Ascending aorta (tissue), 2 donors: ENCODE measurements at regions not wholly inside any gene's neighbourhood (a gene's known extent, or its start where the extent isn't known, plus 50 kb on each side); places are given as distances from the start of the nearest gene placed in this dataset.

Experiments
- DNase-seq, 2 donors: peaks; one replicate each; pipeline ENCODE4 v3.0.0-alpha.2; 2019; ENCODE audit warnings: low spot score in 2 of 2
- H3K27ac ChIP-seq, 2 donors: fragments of 200-600 bp; sonication (generic); one replicate each; pipeline ENCODE4 v1.5.1; 2016 to 2017; ENCODE audit warnings: mild to moderate bottlenecking in 1 of 2
- H3K27me3 ChIP-seq: fragments of 200-600 bp; sonication (generic); one replicate; pipeline ENCODE4 v1.5.1; 2017
- H3K36me3 ChIP-seq, 2 donors: fragments of 200-600 bp; sonication (generic); one replicate each; pipeline ENCODE4 v1.5.1; 2016
- H3K4me1 ChIP-seq, 2 donors: fragments of 200-600 bp; sonication (generic); one replicate each; pipeline ENCODE4 v1.5.1; 2016 to 2017; ENCODE audit warnings: mild to moderate bottlenecking in 1 of 2
- H3K4me3 ChIP-seq, 2 donors: fragments of 200-600 bp; sonication (generic); one replicate each; pipeline ENCODE4 v1.5.1; 2016 to 2017; ENCODE audit warnings: mild to moderate bottlenecking in 1 of 2
- H3K9me3 ChIP-seq, 2 donors: fragments of 200-600 bp; sonication (generic); one replicate each; pipeline ENCODE4 v1.5.1; 2016
- intact Hi-C: fragments of 100-400 bp; cut with DNase I; formaldehyde crosslinking; loops from one replicate; pipeline ENCODE4 v1.15.1; 2023
- TF ChIP-seq, protein P1 (sequence below), 3 experiments: fragments of 200-600 bp in 2 of 3; fragments of 450-650 bp in 1 of 3; sonication (generic) in 2 of 3; IDR thresholded peaks; one replicate each; pipeline ENCODE4 v1.5.1; 2016 to 2019; ENCODE audit warnings: antibody characterized with exemption in 3 of 3, mild to moderate bottlenecking in 1 of 3, moderate library complexity in 1 of 3

DNA sequence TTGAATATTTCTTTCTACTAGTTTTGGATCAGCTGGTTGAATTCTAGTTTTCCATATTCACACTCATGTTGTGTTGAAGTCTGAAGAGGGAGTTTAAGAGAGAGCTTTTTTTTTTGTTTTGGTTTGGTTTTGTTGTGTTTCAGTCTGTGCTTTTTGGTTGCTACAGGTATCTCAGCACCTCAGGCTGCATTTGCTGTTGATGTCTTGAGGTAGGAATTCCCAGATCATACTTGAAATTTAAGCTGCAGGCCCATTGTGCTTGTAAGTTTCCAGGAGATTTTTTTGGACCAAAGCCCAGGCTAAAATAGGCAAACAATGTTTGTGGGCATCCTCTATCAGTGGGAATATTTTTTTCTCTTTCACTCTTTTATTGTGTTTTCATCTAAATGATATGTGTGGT, 190.2 kb upstream of the AGA start:
- Histone ChIP-seq H3K4me1 (no peaks in the 10 kb centered on the region), H3K9me3 (no peaks in the 10 kb centered on the region), H3K27me3 (no peaks in the 10 kb centered on the region), H3K4me3 (no peak overlapping the region), H3K36me3 (no peaks in the 10 kb centered on the region), H3K27ac (no peak overlapping the region)
- TF ChIP-seq, protein P1, sequence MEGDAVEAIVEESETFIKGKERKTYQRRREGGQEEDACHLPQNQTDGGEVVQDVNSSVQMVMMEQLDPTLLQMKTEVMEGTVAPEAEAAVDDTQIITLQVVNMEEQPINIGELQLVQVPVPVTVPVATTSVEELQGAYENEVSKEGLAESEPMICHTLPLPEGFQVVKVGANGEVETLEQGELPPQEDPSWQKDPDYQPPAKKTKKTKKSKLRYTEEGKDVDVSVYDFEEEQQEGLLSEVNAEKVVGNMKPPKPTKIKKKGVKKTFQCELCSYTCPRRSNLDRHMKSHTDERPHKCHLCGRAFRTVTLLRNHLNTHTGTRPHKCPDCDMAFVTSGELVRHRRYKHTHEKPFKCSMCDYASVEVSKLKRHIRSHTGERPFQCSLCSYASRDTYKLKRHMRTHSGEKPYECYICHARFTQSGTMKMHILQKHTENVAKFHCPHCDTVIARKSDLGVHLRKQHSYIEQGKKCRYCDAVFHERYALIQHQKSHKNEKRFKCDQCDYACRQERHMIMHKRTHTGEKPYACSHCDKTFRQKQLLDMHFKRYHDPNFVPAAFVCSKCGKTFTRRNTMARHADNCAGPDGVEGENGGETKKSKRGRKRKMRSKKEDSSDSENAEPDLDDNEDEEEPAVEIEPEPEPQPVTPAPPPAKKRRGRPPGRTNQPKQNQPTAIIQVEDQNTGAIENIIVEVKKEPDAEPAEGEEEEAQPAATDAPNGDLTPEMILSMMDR (IDR thresholded peaks at IDR 0.05): no peak
- intact Hi-C loops: no loop called here
- no peak for DNase-seq

DNA sequence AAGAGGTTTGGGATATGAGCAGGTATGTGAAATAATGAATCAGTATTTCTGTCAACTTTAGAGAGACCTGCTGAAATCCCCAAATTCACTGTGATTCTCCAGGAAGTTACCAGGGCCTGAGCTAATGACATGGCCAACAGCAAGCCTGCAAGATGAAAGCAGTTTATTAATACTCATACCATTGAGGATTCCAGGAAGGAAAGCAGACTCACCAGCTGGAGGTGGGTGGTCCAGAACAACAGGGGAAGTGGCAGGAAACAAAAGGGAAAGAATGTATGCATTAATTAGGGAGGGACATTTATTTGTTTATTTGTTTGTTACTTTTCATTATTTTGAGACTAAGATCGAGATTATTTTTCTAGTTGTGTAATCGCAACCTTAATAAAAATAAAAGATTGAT, 196.6 kb upstream of the AGA start:
- H3K27me3 ChIP-seq: no peaks in the 10 kb centered on the region
- TF ChIP-seq, protein P1 (IDR thresholded peaks at IDR 0.05): no peak
- H3K4me1 ChIP-seq: no peaks in the 10 kb centered on the region
- no peaks in the 10 kb centered on the region for H3K9me3 ChIP-seq
- H3K27ac ChIP-seq: no peak overlapping the region
- no peak for DNase-seq
- H3K36me3 ChIP-seq: no peaks in the 10 kb centered on the region
- intact Hi-C loops: no loop called here
- no peak overlapping the region for H3K4me3 ChIP-seq

DNA sequence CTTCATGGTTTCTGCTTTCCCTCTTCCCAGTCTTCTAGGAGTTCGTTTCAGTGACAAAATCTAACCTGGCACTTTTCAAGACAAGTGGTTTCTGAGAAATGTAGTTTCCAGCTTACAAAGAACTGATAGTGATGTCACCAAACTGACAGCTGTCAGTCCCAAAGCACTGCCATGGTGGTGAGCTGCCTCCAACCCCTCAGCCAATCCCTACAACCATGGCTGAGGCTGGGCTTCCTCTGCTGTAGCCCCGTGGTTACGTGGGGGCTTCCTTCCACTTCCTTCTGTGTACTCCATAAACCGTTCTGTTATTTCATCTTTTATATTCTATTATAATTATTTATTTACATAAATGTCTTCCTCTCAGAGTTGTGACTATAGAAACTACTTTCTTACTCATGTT, 198.6 kb upstream of the AGA start:
- Histone ChIP-seq H3K4me3 (no peak overlapping the region), H3K9me3 (no peaks in the 10 kb centered on the region), H3K36me3 (no peaks in the 10 kb centered on the region), H3K27me3 (no peaks in the 10 kb centered on the region), H3K27ac (no peak overlapping the region), H3K4me1 (no peaks in the 10 kb centered on the region)
- intact Hi-C loops: no loop called here
- no peak for DNase-seq
- TF ChIP-seq, protein P1 (IDR thresholded peaks at IDR 0.05): no peak

DNA sequence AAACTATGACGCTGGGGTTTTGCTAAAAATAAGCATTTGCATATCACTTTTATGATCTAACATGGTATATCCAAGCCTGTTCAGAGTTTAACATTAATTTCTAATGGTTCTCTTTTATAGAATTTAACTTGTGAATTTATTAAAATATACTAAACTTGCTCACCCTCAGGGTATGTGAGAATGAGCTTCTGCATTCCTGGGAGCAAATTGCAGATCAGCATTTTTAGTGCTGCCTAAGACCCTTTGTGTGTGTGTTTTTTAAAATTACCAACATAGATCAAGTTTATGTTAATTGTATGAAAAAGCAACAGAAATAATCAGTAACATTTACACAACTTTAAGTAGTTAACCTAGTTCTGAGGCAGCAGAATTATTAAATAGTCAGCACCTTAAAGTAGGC, 218.0 kb upstream of the AGA start:
- Histone ChIP-seq H3K9me3 (no peaks in the 10 kb centered on the region), H3K4me1 (no peaks in the 10 kb centered on the region), H3K36me3 (no peaks in the 10 kb centered on the region), H3K27ac (no peak overlapping the region), H3K4me3 (no peak overlapping the region), H3K27me3 (no peaks in the 10 kb centered on the region)
- TF ChIP-seq, protein P1 (IDR thresholded peaks at IDR 0.05): no peak
- intact Hi-C loops: no loop called here
- DNase-seq: no peak

DNA sequence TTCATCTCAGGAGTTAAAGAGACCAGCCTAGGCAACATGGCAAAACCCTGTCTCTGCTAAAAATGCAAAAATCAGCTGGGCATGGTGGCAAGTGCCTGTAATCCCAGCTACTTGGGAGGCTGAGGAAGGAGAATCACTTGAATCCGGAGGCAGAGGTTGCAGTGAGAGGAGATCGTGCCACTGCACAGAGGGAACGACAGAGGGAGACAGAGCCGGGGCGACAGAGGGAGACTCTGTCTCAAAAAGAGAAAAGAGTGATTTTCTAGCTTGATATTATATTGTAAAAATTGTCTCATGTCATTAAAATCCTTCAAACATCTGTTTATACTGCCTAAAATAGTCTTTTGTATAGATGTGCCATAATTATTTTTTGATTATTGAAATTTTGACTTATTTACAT, 225.4 kb upstream of the AGA start:
- Histone ChIP-seq H3K9me3 (no peaks in the 10 kb centered on the region), H3K27me3 (no peaks in the 10 kb centered on the region), H3K4me3 (no peak overlapping the region), H3K27ac (no peak overlapping the region), H3K36me3 (no peaks in the 10 kb centered on the region), H3K4me1 (no peaks in the 10 kb centered on the region)
- intact Hi-C loops: no loop called here
- TF ChIP-seq, protein P1 (IDR thresholded peaks at IDR 0.05): no peak
- DNase-seq: no peak

DNA sequence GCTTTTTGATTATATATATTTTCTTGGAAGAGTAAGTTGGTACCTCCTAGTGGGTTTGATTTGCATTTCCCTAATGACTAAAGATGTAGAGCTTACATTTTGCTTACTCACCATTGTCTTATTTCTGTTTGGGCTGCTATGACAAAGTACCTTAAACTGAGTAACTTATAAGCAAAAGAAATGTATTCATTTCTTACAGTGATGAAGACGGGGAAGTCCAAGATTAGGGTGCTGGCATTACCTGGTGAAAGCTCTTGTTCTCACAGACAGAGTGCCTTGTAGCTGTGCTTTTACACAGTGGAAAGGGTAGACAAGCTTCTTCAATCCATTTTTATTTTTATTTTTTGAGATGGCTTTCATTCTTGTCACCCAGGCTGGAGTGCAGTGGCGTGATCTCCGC, 229.2 kb upstream of the AGA start:
- no peak for DNase-seq
- no peaks in the 10 kb centered on the region for H3K36me3 ChIP-seq

More for the DNA sequence above, 229.2 kb upstream of the AGA start:
- intact Hi-C loops: no loop called here
- no peaks in the 10 kb centered on the region for H3K27me3 ChIP-seq
- H3K4me1 ChIP-seq: no peaks in the 10 kb centered on the region
- no peaks in the 10 kb centered on the region for H3K9me3 ChIP-seq
- no peak overlapping the region for H3K4me3 ChIP-seq
- TF ChIP-seq, protein P1 (IDR thresholded peaks at IDR 0.05): no peak
- H3K27ac ChIP-seq: no peak overlapping the region
